ENCODE measurements at regions not wholly inside any gene's neighbourhood (a gene's known extent, or its start where the extent isn't known, plus 50 kb on each side); places are given as distances from the start of the nearest gene placed in this dataset.

DNA sequence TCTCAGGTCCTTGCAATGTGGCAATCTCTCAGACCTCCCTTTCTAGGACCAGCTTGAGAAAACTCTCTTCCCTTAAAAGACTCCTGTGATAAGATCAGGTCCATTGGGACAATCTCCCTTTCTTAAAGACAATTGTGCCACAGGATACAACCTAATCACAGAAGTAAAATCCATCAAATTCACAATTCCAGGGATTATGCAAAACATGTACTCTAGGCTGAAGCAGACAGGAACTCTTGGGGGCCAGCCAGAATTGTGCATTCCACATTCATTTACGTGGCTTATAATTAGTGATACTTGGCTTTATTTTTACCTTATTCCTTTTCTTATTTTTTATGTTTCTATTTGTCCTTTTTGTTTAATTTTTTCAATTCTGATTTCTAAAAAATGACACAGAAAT, 257.9 kb downstream of the KLF12 start:
- BruUV-seq (replicated peaks) = no TSS peak
- H3K36me3 ChIP-seq (ENCODE audit: control insufficient read depth in 1 of 2, insufficient read depth in 2 of 2, low read length in 2 of 2) = no peaks in the 10 kb centered on the region
- ATAC-seq (no peak), DNase-seq (ENCODE audit: low read depth, low spot score) (no peak)
- no peak overlapping the region for H3K4me2 ChIP-seq (ENCODE audit: low read length)
- CTCF ChIA-PET = no interaction called here
- RAD21 ChIA-PET (ENCODE audit: low non-redundant PET in 1 of 2, low total read pairs in 2 of 2, uncharacterized antibody in 2 of 2, unreplicated experiment in 2 of 2) = no interaction called here
- no peak overlapping the region for H3K4me3 ChIP-seq (replicated peaks in 1 of 2; ENCODE audit: low read depth in 1 of 2, low read length in 2 of 2)
- H3K9ac ChIP-seq (ENCODE audit: low read length) = no peak overlapping the region
- H3K27me3 ChIP-seq (ENCODE audit: insufficient read depth, low read length) = no peaks in the 10 kb centered on the region
- intact Hi-C loops (cut with micrococcal nuclease) = no loop called here
- H3K4me1 ChIP-seq (ENCODE audit: control insufficient read depth in 1 of 2, insufficient read depth in 2 of 2, low read length in 2 of 2) = peaks cover 0 to 2% of the 10 kb centered on the region in 2 experiments; a peak in 1 of 4 replicates
- H3K9me3 ChIP-seq (ENCODE audit: control insufficient read depth in 1 of 2, insufficient read depth in 1 of 2, low read depth in 1 of 2, low read length in 2 of 2) = no peaks in the 10 kb centered on the region
- no peak overlapping the region for H3K27ac ChIP-seq (ENCODE audit: low read depth, low read length)
- no peaks in the 10 kb centered on the region for H3K9me2 ChIP-seq (ENCODE audit: insufficient read depth)
- H4K20me1 ChIP-seq (ENCODE audit: insufficient read depth) = no peaks in the 10 kb centered on the region
- H2AFZ ChIP-seq (ENCODE audit: low read depth, low read length, poor library complexity, severe bottlenecking) = no peak overlapping the region
- TF ChIP-seq SIN3A (IDR thresholded peaks at IDR 0.05; ENCODE audit: low read depth) (no peak), FOSL1 (IDR thresholded peaks at IDR 0.05; ENCODE audit: low read depth) (no peak), TCF7L2 (IDR thresholded peaks at IDR 0.05; ENCODE audit: borderline replicate concordance, extremely low read depth, insufficient read depth, insufficient read length) (no peak), POLR2A (IDR thresholded peaks at IDR 0.05; ENCODE audit: borderline replicate concordance, extremely low read depth, insufficient read depth, insufficient read length) (no peak), POLR2AphosphoS5 (IDR thresholded peaks at IDR 0.05; ENCODE audit: low read depth, low read length) (no peak), EZH2 (IDR thresholded peaks at IDR 0.05) (no peak), YY1 (IDR thresholded peaks at IDR 0.05; ENCODE audit: extremely low read depth, insufficient replicate concordance, low read depth, low read length) (no peak), JUND (IDR thresholded peaks at IDR 0.05) (no peak), SRF (IDR thresholded peaks at IDR 0.05; ENCODE audit: low read depth) (no peak), EGR1 (IDR thresholded peaks at IDR 0.05; ENCODE audit: low read depth) (no peak), CBX3 (IDR thresholded peaks at IDR 0.05; ENCODE audit: low read depth) (no peak), ELF1 (IDR thresholded peaks at IDR 0.05; ENCODE audit: borderline replicate concordance, low read depth) (no peak), SP1 (IDR thresholded peaks at IDR 0.05; ENCODE audit: low read depth) (no peak)
- TF ChIP-seq, protein P1, sequence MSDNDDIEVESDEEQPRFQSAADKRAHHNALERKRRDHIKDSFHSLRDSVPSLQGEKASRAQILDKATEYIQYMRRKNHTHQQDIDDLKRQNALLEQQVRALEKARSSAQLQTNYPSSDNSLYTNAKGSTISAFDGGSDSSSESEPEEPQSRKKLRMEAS (IDR thresholded peaks at IDR 0.05) = no peak
- TF ChIP-seq, protein P2, sequence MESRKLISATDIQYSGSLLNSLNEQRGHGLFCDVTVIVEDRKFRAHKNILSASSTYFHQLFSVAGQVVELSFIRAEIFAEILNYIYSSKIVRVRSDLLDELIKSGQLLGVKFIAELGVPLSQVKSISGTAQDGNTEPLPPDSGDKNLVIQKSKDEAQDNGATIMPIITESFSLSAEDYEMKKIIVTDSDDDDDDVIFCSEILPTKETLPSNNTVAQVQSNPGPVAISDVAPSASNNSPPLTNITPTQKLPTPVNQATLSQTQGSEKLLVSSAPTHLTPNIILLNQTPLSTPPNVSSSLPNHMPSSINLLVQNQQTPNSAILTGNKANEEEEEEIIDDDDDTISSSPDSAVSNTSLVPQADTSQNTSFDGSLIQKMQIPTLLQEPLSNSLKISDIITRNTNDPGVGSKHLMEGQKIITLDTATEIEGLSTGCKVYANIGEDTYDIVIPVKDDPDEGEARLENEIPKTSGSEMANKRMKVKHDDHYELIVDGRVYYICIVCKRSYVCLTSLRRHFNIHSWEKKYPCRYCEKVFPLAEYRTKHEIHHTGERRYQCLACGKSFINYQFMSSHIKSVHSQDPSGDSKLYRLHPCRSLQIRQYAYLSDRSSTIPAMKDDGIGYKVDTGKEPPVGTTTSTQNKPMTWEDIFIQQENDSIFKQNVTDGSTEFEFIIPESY (IDR thresholded peaks at IDR 0.05; ENCODE audit: extremely low read depth, insufficient replicate concordance, low read length) = no peak
- TF ChIP-seq, protein P3, sequence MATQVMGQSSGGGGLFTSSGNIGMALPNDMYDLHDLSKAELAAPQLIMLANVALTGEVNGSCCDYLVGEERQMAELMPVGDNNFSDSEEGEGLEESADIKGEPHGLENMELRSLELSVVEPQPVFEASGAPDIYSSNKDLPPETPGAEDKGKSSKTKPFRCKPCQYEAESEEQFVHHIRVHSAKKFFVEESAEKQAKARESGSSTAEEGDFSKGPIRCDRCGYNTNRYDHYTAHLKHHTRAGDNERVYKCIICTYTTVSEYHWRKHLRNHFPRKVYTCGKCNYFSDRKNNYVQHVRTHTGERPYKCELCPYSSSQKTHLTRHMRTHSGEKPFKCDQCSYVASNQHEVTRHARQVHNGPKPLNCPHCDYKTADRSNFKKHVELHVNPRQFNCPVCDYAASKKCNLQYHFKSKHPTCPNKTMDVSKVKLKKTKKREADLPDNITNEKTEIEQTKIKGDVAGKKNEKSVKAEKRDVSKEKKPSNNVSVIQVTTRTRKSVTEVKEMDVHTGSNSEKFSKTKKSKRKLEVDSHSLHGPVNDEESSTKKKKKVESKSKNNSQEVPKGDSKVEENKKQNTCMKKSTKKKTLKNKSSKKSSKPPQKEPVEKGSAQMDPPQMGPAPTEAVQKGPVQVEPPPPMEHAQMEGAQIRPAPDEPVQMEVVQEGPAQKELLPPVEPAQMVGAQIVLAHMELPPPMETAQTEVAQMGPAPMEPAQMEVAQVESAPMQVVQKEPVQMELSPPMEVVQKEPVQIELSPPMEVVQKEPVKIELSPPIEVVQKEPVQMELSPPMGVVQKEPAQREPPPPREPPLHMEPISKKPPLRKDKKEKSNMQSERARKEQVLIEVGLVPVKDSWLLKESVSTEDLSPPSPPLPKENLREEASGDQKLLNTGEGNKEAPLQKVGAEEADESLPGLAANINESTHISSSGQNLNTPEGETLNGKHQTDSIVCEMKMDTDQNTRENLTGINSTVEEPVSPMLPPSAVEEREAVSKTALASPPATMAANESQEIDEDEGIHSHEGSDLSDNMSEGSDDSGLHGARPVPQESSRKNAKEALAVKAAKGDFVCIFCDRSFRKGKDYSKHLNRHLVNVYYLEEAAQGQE (IDR thresholded peaks at IDR 0.05; ENCODE audit: low read depth) = no peak
- H3K79me2 ChIP-seq (ENCODE audit: insufficient read depth, low read length) = no peaks in the 10 kb centered on the region
- POLR2A ChIA-PET = no interaction called here

Measured in HCT116 (cell line).